ENCODE measurements at regions not wholly inside any gene's neighbourhood (a gene's known extent, or its start where the extent isn't known, plus 50 kb on each side); places are given as distances from the start of the nearest gene placed in this dataset.
"Not testable (repeated sequence)": the region's sequence is repeated elsewhere in the genome, so short reads cannot be mapped to it uniquely, and the experiment has no call there.

DNA sequence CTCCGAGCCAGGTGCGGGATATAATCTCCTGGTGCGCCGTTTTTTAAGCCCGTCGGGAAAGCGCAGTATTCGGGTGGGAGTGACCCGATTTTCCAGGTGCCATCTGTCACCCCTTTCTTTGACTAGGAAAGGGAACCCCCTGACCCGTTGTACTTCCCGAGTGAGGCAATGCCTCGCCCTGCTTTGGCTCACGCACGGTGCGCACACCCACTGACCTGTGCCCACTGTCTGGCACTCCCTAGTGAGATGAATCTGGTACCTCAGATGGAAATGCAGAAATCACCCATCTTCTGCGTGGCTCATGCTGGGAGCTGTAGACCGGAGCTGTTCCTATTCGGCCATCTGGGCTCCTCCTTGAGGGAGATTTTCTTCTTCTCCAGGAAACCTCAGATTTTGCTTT lies 1135.1 kb upstream of the DIAPH2 start:
- H3K18ac ChIP-seq (ENCODE audit: extremely low read depth, low read length); H2AK5ac ChIP-seq (ENCODE audit: low read depth, low read length); H3K36me3 ChIP-seq (ENCODE audit: control insufficient read depth in 2 of 4, insufficient read depth in 4 of 4, low read length in 3 of 4); H4K20me1 ChIP-seq (replicated peaks in 1 of 2; ENCODE audit: control insufficient read depth in 1 of 2, insufficient read depth in 2 of 2, low read length in 2 of 2); H2BK5ac ChIP-seq (ENCODE audit: low read depth, low read length); H3K79me2 ChIP-seq (ENCODE audit: control insufficient read depth in 1 of 2, insufficient read depth in 2 of 2, low read length in 2 of 2); H3K4ac ChIP-seq (replicated peaks; ENCODE audit: insufficient read length, low read depth, low read length); H3K4me2 ChIP-seq (ENCODE audit: insufficient read depth in 1 of 2, low read depth in 2 of 2, low read length in 2 of 2); H2BK12ac ChIP-seq (ENCODE audit: low read depth, low read length); H3K27me3 ChIP-seq (replicated peaks in 1 of 4; ENCODE audit: control insufficient read depth in 3 of 4, extremely low read depth in 1 of 4, insufficient read depth in 3 of 4, low read length in 3 of 4); H2BK15ac ChIP-seq (ENCODE audit: low read length); H4K5ac ChIP-seq (ENCODE audit: insufficient read length, low read depth, low read length); H3K9me3 ChIP-seq (ENCODE audit: insufficient read depth in 2 of 2, low read depth in 1 of 2, low read length in 1 of 2); H3K14ac ChIP-seq (ENCODE audit: insufficient read length); H3K23me2 ChIP-seq (ENCODE audit: low read depth, low read length); POLR2A ChIA-PET (ENCODE audit: partially characterized antibody); H2BK120ac ChIP-seq (replicated peaks; ENCODE audit: low read depth, low read length); H3K23ac ChIP-seq (ENCODE audit: insufficient read length); FAIRE-seq; CTCF ChIA-PET (ENCODE audit: partially characterized antibody); DNase-seq (ENCODE audit: low read depth in 1 of 2, low spot score in 2 of 2); H3K4me1 ChIP-seq (replicated peaks in 1 of 4; ENCODE audit: control insufficient read depth in 3 of 4, insufficient read depth in 4 of 4, low read length in 3 of 4); H2BK20ac ChIP-seq (ENCODE audit: low read length); H3K79me1 ChIP-seq (ENCODE audit: low read depth, low read length); H3K27ac ChIP-seq (ENCODE audit: low read depth, low read length); H3K4me3 ChIP-seq (ENCODE audit: extremely low read depth in 1 of 4, insufficient read depth in 2 of 4, low read depth in 3 of 4, low read length in 4 of 4); H2AFZ ChIP-seq (ENCODE audit: low read length); H3K56ac ChIP-seq (replicated peaks; ENCODE audit: insufficient read length, low read depth, low read length); H3K9ac ChIP-seq (replicated peaks in 1 of 4; ENCODE audit: extremely low read depth in 1 of 4, low read depth in 3 of 4, low read length in 3 of 4); H4K91ac ChIP-seq (replicated peaks; ENCODE audit: insufficient read length, low read length); H4K8ac ChIP-seq (ENCODE audit: extremely low read depth, insufficient read depth, low read length): not testable (repeated sequence)
- 86% methylated on average over 1 of the region's 18 CpGs; no CpG with 5 or more reads in 1 of the 2 experiments for WGBS, 2 experiments (ENCODE audit: extremely low coverage in 1 of 2, insufficient coverage in 1 of 2, insufficient read length in 1 of 2, insufficient replicate concordance in 2 of 2, low coverage in 1 of 2, low lambda C conversion rate in 2 of 2, missing lambda C conversion rate in 1 of 2)

Data from H1 (cell line).